Mucosa of descending colon (tissue), 3 donors: ENCODE measurements at regions not wholly inside any gene's neighbourhood (a gene's known extent, or its start where the extent isn't known, plus 50 kb on each side); places are given as distances from the start of the nearest gene placed in this dataset.

Experiments used
- ATAC-seq: fragments of 200-7000 bp; cut with Tn5 transposase; one replicate; pipeline ENCODE4 v1.9.1; 2020; ENCODE audit warnings: mild to moderate bottlenecking, moderate library complexity
- DNase-seq, 3 donors: peaks; one replicate each; pipeline ENCODE4 v3.0.0-alpha.2; 2020
- H3K36me3 ChIP-seq: fragments of 200-600 bp; one replicate; pipeline ENCODE4 v1.8.0; 2021; ENCODE audit warnings: low read depth, mild to moderate bottlenecking
- H3K4me1 ChIP-seq: fragments of 200-600 bp; one replicate; pipeline ENCODE4 v1.8.0; 2021; ENCODE audit warnings: low read depth, mild to moderate bottlenecking
- H3K4me3 ChIP-seq: fragments of 200-600 bp; one replicate; pipeline ENCODE4 v1.8.0; 2021; ENCODE audit warnings: mild to moderate bottlenecking
- H3K9me3 ChIP-seq: fragments of 200-600 bp; one replicate; pipeline ENCODE4 v1.8.0; 2021; ENCODE audit warnings: mild to moderate bottlenecking
- intact Hi-C, 2 donors: fragments of 100-400 bp; cut with DNase I in 1 of 2; cut with micrococcal nuclease in 1 of 2; formaldehyde crosslinking; loops; one replicate each; pipeline versions ENCODE4 v1.11.0 to v1.11.1; 2022; cut with DNase I, micrococcal nuclease
- TF ChIP-seq, protein P1 (sequence below): fragments of 200-600 bp; IDR thresholded peaks from one replicate; pipeline ENCODE4 v1.8.0; 2022; ENCODE audit warnings: antibody characterized with exemption, mild to moderate bottlenecking
- donor health status: DM: no; HTN: no; CAD: no; lungs with moderate emphysema.
- donor health status: DM: no; HTN: no; CAD: no.
- donor health status: DM: no; HTN: yes; CAD: no.

DNA sequence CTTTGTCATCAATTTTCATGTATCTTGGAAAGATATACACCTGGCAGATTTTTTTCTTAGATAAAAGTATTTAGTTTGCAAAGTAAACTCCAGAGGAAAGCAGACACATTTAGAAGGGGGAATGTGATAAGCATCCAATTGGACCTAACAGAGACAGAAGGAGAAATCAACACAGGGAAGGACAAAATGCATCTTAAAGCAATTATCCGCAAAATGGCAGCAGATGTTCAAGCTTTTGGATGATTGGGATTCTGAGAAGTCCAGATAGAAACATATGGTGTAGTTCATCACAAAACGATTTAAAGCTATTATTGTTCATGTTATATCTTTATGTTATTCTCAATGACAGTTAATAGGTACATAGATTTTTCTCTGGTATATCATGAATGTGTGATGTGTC, 1153.1 kb upstream of the B3GALT2 start:
- ATAC-seq (no peak), DNase-seq (no peak)
- TF ChIP-seq, protein P1, sequence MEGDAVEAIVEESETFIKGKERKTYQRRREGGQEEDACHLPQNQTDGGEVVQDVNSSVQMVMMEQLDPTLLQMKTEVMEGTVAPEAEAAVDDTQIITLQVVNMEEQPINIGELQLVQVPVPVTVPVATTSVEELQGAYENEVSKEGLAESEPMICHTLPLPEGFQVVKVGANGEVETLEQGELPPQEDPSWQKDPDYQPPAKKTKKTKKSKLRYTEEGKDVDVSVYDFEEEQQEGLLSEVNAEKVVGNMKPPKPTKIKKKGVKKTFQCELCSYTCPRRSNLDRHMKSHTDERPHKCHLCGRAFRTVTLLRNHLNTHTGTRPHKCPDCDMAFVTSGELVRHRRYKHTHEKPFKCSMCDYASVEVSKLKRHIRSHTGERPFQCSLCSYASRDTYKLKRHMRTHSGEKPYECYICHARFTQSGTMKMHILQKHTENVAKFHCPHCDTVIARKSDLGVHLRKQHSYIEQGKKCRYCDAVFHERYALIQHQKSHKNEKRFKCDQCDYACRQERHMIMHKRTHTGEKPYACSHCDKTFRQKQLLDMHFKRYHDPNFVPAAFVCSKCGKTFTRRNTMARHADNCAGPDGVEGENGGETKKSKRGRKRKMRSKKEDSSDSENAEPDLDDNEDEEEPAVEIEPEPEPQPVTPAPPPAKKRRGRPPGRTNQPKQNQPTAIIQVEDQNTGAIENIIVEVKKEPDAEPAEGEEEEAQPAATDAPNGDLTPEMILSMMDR = no peak
- H3K9me3 ChIP-seq = no peaks in the 10 kb centered on the region
- intact Hi-C loops = no loop called here
- no peak overlapping the region for H3K4me3 ChIP-seq
- no peaks in the 10 kb centered on the region for H3K36me3 ChIP-seq
- H3K4me1 ChIP-seq = no peaks in the 10 kb centered on the region

DNA sequence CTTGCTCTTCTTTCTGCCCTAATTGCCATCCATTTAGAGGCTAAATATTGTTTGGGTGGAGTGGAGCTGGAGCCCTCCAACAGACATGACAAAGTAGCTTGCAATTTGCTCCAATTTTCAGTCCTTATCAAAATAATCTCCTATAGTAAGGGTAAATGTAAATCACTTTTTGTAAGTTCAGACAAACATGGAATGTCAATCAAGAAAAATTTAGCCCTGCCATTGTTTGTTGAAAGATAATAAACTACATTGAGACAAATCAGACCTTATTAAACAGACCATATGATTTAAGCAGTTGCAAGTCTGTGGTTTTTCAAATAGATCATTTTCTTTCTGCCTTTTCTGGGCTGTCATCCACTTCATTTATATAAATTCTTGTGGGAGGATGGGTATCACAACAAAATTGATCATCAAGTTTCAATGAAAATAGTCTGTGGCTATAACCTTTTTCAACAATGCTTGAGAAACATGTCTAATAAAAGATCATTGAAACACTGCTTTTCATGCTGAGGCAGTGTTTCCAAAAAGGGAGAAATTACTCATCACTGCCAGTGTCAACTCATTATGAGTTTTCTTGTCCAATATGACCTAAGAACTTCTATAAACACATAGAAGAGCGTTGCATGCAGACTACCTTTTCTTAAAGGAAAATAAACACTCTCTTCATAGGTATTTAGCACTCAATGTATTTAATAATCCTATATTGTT, 1152.0 kb upstream of the B3GALT2 start:
- intact Hi-C loops = no loop called here
- TF ChIP-seq, protein P1 = no peak
- Histone ChIP-seq H3K4me3 (no peak overlapping the region), H3K4me1 (no peaks in the 10 kb centered on the region), H3K36me3 (no peaks in the 10 kb centered on the region), H3K9me3 (no peaks in the 10 kb centered on the region)
- ATAC-seq (no peak), DNase-seq (no peak)

DNA sequence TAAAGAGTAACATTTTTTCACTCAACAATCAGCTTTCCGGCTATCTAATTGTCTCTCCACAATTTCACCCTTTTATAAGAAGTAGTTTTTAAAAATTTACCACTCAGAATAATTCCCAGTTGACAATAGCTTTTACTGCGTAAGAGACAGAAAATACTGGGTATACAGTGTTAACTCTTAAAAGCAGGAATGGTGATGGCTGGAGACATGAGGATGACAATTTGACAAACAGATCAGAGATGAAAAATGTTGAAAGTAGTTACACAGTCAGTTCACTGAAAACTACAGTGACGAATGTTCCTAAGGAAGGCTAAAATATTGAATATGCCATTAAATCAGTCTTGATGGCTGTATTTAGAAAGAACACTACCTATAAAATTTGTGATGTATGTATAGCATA, 1146.8 kb upstream of the B3GALT2 start:
- Histone ChIP-seq H3K4me1 (no peaks in the 10 kb centered on the region), H3K36me3 (no peaks in the 10 kb centered on the region), H3K9me3 (no peaks in the 10 kb centered on the region), H3K4me3 (no peak overlapping the region)
- TF ChIP-seq, protein P1 = no peak
- intact Hi-C loops = no loop called here
- ATAC-seq (no peak), DNase-seq (no peak)

DNA sequence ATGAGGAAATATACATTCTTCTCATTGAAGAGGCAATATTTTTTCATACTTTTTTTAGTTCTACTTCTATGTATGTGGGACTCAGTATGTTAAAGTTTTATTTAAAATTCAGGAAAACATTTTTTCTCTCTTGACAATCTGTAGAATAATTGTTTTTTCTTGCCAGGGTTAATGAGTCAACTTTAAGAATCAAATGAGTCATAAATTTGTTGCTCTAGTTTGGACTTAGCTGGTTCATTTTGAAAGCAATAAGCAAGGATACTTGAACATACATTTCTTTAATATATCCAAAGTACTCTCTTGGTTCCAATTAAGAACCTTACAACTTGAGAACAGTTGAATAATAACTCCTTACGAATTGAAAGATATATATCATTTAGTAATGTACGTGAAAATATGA, 1145.3 kb upstream of the B3GALT2 start:
- TF ChIP-seq, protein P1 = no peak
- ATAC-seq = no peak
- intact Hi-C loops = no loop called here
- Histone ChIP-seq H3K36me3 (no peaks in the 10 kb centered on the region), H3K4me3 (no peak overlapping the region), H3K9me3 (no peaks in the 10 kb centered on the region), H3K4me1 (no peaks in the 10 kb centered on the region)
- DNase-seq = no peak

DNA sequence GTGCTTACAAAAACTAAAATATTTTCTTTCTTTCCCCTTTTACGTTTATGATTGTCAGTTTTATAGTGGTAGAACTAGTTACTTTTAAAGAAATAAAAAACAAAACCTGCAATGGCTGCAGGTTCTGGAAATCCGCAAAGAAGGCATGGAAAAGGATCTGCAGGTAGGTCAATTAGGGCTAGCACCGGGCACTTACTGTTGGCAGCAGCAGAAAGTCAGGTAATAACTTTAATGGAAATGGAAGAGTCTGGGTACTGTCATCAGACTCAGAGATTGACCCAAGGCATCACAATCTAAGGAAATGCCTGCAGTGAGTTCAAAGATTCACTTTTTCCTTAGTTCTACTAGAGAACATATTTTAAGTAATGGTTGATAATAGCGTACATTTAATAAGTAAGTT, 1136.3 kb upstream of the B3GALT2 start:
- ATAC-seq (no peak), DNase-seq (no peak)
- intact Hi-C loops = no loop called here
- Histone ChIP-seq H3K4me3 (no peak overlapping the region), H3K9me3 (no peaks in the 10 kb centered on the region), H3K36me3 (no peaks in the 10 kb centered on the region), H3K4me1 (no peaks in the 10 kb centered on the region)
- TF ChIP-seq, protein P1 = no peak
